A549 (cell line): ENCODE measurements at regions not wholly inside any gene's neighbourhood (a gene's known extent, or its start where the extent isn't known, plus 50 kb on each side); places are given as distances from the start of the nearest gene placed in this dataset.

Experiments
- EP300 ChIP-seq, 2 experiments: fragments of >200 bp; sonication (Bioruptor Twin); formaldehyde crosslinking; IDR thresholded peaks; 2 replicates in 1 of 2; 3 replicates in 1 of 2; pipeline ENCODE4 v1.6.1; 2016 to 2017
- HEYL ChIP-seq: fragments of 250-450 bp; sonication (Bioruptor Pico); IDR thresholded peaks from 2 replicates; pipeline ENCODE4 v1.8.0; 2021; ENCODE audit warnings: mild to moderate bottlenecking, moderate library complexity
- PHF8 ChIP-seq: fragments of 200-600 bp; sonication (generic); IDR thresholded peaks from 2 replicates; pipeline ENCODE4 v1.6.1; 2016; ENCODE audit warnings: low read depth, mild to moderate bottlenecking, antibody characterized with exemption, moderate library complexity, borderline replicate concordance
- POLR2A ChIP-seq: IDR thresholded peaks from 2 replicates; pipeline ENCODE4 v1.6.1; 2012; ENCODE audit warnings: mild to moderate bottlenecking, low read length
- RAD21 ChIP-seq, 2 experiments: fragments of >200 bp in 1 of 2; sonication (Bioruptor Twin) in 1 of 2; formaldehyde crosslinking in 1 of 2; IDR thresholded peaks in 1 of 2; conservative IDR thresholded peaks in 1 of 2; 2 replicates in 1 of 2; 3 replicates in 1 of 2; pipeline ENCODE4 v1.6.1; 2012 to 2018; ENCODE audit warnings: inconsistent platforms in 1 of 2
- RFX5 ChIP-seq: fragments of 450-650 bp; IDR thresholded peaks from 2 replicates; pipeline ENCODE4 v1.7.1; 2014; ENCODE audit warnings: antibody characterized with exemption, mild to moderate bottlenecking, moderate library complexity
- SMC3 ChIP-seq: fragments of >200 bp; sonication (Bioruptor Twin); formaldehyde crosslinking; IDR thresholded peaks from 3 replicates; pipeline ENCODE4 v1.6.1; 2018; ENCODE audit warnings: inconsistent platforms
- TF ChIP-seq, protein P1 (sequence below): fragments of >200 bp; sonication (Bioruptor Twin); formaldehyde crosslinking; IDR thresholded peaks from 3 replicates; pipeline ENCODE4 v1.5.1; 2016
- TF ChIP-seq, protein P2 (sequence below): fragments of 200-600 bp; sonication (generic); IDR thresholded peaks from 2 replicates; pipeline ENCODE4 v1.6.1; 2016; ENCODE audit warnings: antibody characterized with exemption, mild to moderate bottlenecking, moderate library complexity

DNA sequence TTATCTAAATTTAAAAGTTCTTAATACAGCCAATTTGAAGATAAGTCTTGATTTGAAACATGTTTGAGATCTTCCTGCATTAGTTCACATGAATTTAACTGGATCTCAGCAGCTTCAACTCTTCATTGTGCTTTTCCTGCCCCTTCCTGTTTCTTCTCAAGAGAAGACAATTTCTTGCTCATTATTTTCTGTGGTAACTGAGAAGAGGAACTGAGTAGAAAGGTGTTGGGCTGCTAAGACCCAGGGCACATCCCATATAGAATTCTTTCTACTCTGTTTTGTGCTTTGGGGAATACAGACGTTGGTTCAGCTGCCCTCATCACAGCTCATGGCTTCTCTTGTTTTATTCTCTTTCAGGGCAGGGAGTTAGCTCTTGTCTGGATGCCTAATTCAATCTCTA lies 110.2 kb downstream of the SNAPC1 start:
- TF ChIP-seq POLR2A (no peak), EP300 (IDR thresholded peaks at IDR 0.05) (no peak), PHF8 (no peak), RFX5 (no peak), HEYL (no peak), RAD21 (conservative IDR thresholded peaks at IDR 0.05 in 1 of 2, IDR thresholded peaks at IDR 0.05 in 1 of 2) (no peak), SMC3 (no peak)
- TF ChIP-seq, protein P1, sequence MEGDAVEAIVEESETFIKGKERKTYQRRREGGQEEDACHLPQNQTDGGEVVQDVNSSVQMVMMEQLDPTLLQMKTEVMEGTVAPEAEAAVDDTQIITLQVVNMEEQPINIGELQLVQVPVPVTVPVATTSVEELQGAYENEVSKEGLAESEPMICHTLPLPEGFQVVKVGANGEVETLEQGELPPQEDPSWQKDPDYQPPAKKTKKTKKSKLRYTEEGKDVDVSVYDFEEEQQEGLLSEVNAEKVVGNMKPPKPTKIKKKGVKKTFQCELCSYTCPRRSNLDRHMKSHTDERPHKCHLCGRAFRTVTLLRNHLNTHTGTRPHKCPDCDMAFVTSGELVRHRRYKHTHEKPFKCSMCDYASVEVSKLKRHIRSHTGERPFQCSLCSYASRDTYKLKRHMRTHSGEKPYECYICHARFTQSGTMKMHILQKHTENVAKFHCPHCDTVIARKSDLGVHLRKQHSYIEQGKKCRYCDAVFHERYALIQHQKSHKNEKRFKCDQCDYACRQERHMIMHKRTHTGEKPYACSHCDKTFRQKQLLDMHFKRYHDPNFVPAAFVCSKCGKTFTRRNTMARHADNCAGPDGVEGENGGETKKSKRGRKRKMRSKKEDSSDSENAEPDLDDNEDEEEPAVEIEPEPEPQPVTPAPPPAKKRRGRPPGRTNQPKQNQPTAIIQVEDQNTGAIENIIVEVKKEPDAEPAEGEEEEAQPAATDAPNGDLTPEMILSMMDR, result no peak
- TF ChIP-seq, protein P2, sequence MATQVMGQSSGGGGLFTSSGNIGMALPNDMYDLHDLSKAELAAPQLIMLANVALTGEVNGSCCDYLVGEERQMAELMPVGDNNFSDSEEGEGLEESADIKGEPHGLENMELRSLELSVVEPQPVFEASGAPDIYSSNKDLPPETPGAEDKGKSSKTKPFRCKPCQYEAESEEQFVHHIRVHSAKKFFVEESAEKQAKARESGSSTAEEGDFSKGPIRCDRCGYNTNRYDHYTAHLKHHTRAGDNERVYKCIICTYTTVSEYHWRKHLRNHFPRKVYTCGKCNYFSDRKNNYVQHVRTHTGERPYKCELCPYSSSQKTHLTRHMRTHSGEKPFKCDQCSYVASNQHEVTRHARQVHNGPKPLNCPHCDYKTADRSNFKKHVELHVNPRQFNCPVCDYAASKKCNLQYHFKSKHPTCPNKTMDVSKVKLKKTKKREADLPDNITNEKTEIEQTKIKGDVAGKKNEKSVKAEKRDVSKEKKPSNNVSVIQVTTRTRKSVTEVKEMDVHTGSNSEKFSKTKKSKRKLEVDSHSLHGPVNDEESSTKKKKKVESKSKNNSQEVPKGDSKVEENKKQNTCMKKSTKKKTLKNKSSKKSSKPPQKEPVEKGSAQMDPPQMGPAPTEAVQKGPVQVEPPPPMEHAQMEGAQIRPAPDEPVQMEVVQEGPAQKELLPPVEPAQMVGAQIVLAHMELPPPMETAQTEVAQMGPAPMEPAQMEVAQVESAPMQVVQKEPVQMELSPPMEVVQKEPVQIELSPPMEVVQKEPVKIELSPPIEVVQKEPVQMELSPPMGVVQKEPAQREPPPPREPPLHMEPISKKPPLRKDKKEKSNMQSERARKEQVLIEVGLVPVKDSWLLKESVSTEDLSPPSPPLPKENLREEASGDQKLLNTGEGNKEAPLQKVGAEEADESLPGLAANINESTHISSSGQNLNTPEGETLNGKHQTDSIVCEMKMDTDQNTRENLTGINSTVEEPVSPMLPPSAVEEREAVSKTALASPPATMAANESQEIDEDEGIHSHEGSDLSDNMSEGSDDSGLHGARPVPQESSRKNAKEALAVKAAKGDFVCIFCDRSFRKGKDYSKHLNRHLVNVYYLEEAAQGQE, result no peak
